Common myeloid progenitor, CD34-positive (primary cell): ENCODE measurements at regions not wholly inside any gene's neighbourhood (a gene's known extent, or its start where the extent isn't known, plus 50 kb on each side); places are given as distances from the start of the nearest gene placed in this dataset.

Experiments
- CTCF ChIA-PET: fragments of 350-600 bp; sonication (Branson Sonifier 250); formaldehyde crosslinking; loops from one replicate; lab custom pipeline; 2021; ENCODE audit warnings: antibody characterized with exemption; lab: Charles Lee
- POLR2A ChIA-PET: fragments of 350-600 bp; sonication (Branson Sonifier 250); formaldehyde crosslinking; loops from one replicate; lab custom pipeline; 2021; ENCODE audit warnings: antibody characterized with exemption; lab: Charles Lee
- DNase-seq, 3 donors: peaks; one replicate each; pipeline versions ENCODE4 v3.0.0 to v3.0.0-alpha.2; 2013
- H3K27ac ChIP-seq, 2 experiments: 1 replicate in 1 of 2; 2 replicates in 1 of 2; pipeline ENCODE4 v1.7.0; 2013; ENCODE audit warnings: inconsistent platforms in 2 of 2, low read length in 2 of 2, mild to moderate bottlenecking in 2 of 2, low read depth in 1 of 2, moderate library complexity in 1 of 2; ENCODE audit not compliant: severe bottlenecking in 2 of 2, insufficient read depth in 1 of 2, poor library complexity in 1 of 2
- H3K27me3 ChIP-seq, 5 experiments: replicated peaks in 2 of 5; 1 replicate in 3 of 5; 2 replicates in 2 of 5; pipeline versions ENCODE4 v1.6.1 to v1.7.0; 2013; ENCODE audit warnings: low read length in 4 of 5, mild to moderate bottlenecking in 2 of 5, moderate library complexity in 2 of 5, inconsistent platforms in 1 of 5; ENCODE audit not compliant: insufficient read depth in 5 of 5, control insufficient read depth in 4 of 5
- H3K36me3 ChIP-seq, 4 experiments: 1 replicate in 2 of 4; 2 replicates in 2 of 4; pipeline versions ENCODE4 v1.6.1 to v1.7.0; 2013; ENCODE audit warnings: low read length in 3 of 4, control low read depth in 1 of 4, mild to moderate bottlenecking in 1 of 4; ENCODE audit not compliant: control insufficient read depth in 4 of 4, insufficient read depth in 4 of 4
- H3K4me1 ChIP-seq, 4 experiments: 1 replicate in 3 of 4; 2 replicates in 1 of 4; pipeline versions ENCODE4 v1.6.1 to v1.7.1; 2013; ENCODE audit warnings: low read length in 3 of 4, mild to moderate bottlenecking in 3 of 4, control low read depth in 1 of 4, inconsistent platforms in 1 of 4, moderate library complexity in 1 of 4; ENCODE audit not compliant: control insufficient read depth in 4 of 4, insufficient read depth in 4 of 4; ENCODE audit errors: control extremely low read depth in 1 of 4
- H3K4me3 ChIP-seq, 7 experiments: 1 replicate in 4 of 7; 2 replicates in 3 of 7; pipeline versions ENCODE4 v1.5.1 to v1.7.0; 2013; ENCODE audit warnings: mild to moderate bottlenecking in 7 of 7, low read length in 6 of 7, moderate library complexity in 6 of 7, inconsistent platforms in 2 of 7, low read depth in 2 of 7, control low read depth in 1 of 7; ENCODE audit not compliant: insufficient read depth in 4 of 7, control insufficient read depth in 1 of 7; ENCODE audit errors: extremely low read depth in 1 of 7
- H3K9me3 ChIP-seq, 5 experiments: 1 replicate in 4 of 5; 2 replicates in 1 of 5; pipeline versions ENCODE4 v1.6.1 to v1.7.1; 2013; ENCODE audit warnings: low read length in 4 of 5, mild to moderate bottlenecking in 2 of 5, inconsistent platforms in 1 of 5, low read depth in 1 of 5, moderate library complexity in 1 of 5; ENCODE audit not compliant: control insufficient read depth in 4 of 5, insufficient read depth in 2 of 5; ENCODE audit errors: control extremely low read depth in 1 of 5
- WGBS: methylation state at CpG from one replicate; pipeline ENCODE4 v1.1.5; 2013; ENCODE audit not compliant: insufficient coverage; 5-methylcytosine and 5-hydroxymethylcytosine counted together

DNA sequence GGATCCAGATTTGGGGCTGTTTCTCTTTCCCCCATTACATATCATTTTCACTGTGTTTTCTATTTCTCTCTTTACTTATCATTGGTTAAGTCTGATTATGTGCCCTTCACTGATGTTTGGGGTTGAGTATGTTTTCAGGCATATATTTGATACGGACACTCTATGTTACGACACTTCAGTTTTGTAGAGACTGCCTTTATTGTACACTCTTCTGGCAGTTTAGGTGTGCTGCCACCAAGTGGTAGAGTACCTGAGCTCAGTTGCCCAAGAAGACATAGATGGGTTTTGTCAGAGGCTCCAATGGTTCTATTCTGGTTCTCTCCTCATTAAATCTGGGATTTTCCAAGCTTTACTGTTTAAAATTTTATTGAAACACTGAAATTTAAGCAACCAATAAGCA, 255.0 kb upstream of the ROPN1 start:
- peak in 2 of 3 donors; percentile 28 to 33 for DNase-seq
- Histone ChIP-seq H3K27ac (no peak overlapping the region), H3K36me3 (no peaks in the 10 kb centered on the region), H3K27me3 (peaks cover 0 to 5% (median 0%) of the 10 kb centered on the region in 5 experiments), H3K4me1 (peaks cover 0 to 36% (median 32%) of the 10 kb centered on the region in 4 experiments), H3K4me3 (no peak overlapping the region), H3K9me3 (no peaks in the 10 kb centered on the region)
- CTCF ChIA-PET, result interaction anchor here (1.2 kb wide), 1 partner anchor 14 kb away, joined by 6 read pairs; no protein-coding TSS in a partner anchor
- POLR2A ChIA-PET, result interaction anchor here (0.6 kb wide), 1 partner anchor 12 kb away, joined by 3 read pairs; no protein-coding TSS in a partner anchor
- WGBS, result 100% methylated on average over 2 of the region's 2 CpGs

DNA sequence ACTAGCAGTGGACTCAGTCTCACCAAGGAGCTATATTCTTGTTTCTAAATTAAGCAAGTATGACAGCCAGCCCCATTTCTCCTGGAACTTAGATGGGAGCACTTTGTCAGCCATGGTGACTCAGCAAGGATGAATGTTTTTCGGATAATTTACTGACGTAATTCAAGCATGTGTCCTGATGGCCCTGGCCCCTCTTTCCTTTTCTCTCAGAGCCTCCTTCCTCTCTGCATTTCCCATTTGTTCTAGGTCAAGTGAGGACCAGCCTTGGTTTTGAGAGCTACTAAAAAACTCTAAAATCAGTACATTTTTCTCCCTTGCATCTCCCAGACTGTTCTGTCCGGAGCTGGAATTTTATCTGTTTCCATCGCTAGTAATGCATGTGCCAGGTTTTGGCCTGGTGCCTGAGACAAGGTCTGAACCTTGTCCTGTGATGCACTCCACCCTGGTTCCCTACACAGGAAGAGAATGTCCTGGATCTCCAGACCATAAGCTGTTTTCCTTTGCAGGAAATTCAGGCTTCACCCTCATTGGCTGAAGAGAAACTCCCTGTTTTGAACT, 256.6 kb upstream of the ROPN1 start:
- Histone ChIP-seq H3K27me3 (peaks cover 0 to 14% (median 1%) of the 10 kb centered on the region in 5 experiments), H3K27ac (no peak overlapping the region), H3K36me3 (no peaks in the 10 kb centered on the region), H3K4me3 (no peak overlapping the region), H3K9me3 (no peaks in the 10 kb centered on the region), H3K4me1 (peaks cover 0 to 39% (median 33%) of the 10 kb centered on the region in 4 experiments)
- CTCF ChIA-PET, result interaction anchor here (1.0 kb wide), 1 partner anchor 9 kb away, joined by 5 read pairs; no protein-coding TSS in a partner anchor
- POLR2A ChIA-PET, result no interaction called here
- 45% methylated on average over 4 of the region's 4 CpGs for WGBS
- peak in 2 of 3 donors; percentile 31 to 35 for DNase-seq

DNA sequence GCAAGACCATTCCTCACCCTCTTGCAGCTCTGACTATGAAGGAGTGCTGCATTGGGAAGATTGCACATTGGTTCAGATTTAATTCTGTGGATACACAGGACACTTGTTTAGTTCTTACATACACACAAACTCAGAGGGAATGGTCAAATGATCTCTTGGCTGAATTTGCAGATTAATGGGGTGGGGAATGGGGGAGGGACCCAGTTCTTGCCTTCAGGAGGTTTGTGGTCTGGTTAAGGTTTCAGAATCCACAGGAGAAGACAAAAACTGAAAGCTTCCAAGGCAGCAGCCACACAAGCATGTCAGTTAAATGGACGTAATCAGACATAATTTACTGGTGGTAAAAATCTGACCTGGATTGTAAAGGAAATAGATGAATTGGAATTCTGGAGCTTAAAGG, 257.1 kb upstream of the ROPN1 start:
- WGBS, result 63% methylated on average over 1 of the region's 1 CpG
- Histone ChIP-seq H3K4me3 (no peak overlapping the region), H3K27ac (no peak overlapping the region), H3K9me3 (no peaks in the 10 kb centered on the region), H3K27me3 (peaks cover 0 to 15% (median 4%) of the 10 kb centered on the region in 5 experiments), H3K36me3 (no peaks in the 10 kb centered on the region), H3K4me1 (peaks cover 0 to 39% (median 33%) of the 10 kb centered on the region in 4 experiments)
- no peak for DNase-seq
- POLR2A ChIA-PET, result interaction anchor here (0.6 kb wide), 1 partner anchor 96 kb away, joined by 5 read pairs; no protein-coding TSS in a partner anchor
- CTCF ChIA-PET, result interaction anchor here (1.0 kb wide), 1 partner anchor 9 kb away, joined by 5 read pairs; no protein-coding TSS in a partner anchor

DNA sequence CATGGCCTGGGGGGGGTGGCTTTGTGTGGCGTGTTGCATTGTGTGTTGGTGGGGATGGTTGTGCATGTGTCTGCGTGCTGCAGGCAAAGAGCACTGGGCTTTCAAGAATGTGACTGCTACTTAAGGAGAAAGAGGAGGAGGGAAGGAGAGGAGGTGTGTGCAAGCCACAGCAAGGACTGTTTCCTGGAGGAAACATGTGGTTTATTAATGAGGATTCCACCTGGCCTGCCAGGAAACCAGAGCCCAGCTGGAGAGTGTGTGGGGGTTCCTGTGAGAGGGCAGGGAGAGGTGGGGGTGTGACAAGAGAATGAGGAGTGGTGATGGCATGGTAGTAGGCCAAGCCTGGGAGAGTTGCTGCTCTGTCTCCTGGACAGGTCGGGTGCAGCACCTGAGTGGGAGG, 258.1 kb upstream of the ROPN1 start:
- no peaks in the 10 kb centered on the region for H3K36me3 ChIP-seq
- H3K27me3 ChIP-seq, result peaks cover 0 to 15% (median 4%) of the 10 kb centered on the region in 5 experiments
- H3K27ac ChIP-seq, result no peak overlapping the region
- DNase-seq, result peak; percentile 56 to 90 (median 84)
- ChIA-PET CTCF (interaction anchor here (1.4 kb wide), 1 partner anchor 11 kb away, joined by 3 read pairs; no protein-coding TSS in a partner anchor), POLR2A (no interaction called here)
- peaks cover 0 to 39% (median 33%) of the 10 kb centered on the region in 4 experiments for H3K4me1 ChIP-seq
- WGBS, result 17% methylated on average over 1 of the region's 3 CpGs
- H3K9me3 ChIP-seq, result no peaks in the 10 kb centered on the region
- H3K4me3 ChIP-seq, result peak overlapping the region in 3 of 7 experiments; percentile 15 to 43 (median 42)

DNA sequence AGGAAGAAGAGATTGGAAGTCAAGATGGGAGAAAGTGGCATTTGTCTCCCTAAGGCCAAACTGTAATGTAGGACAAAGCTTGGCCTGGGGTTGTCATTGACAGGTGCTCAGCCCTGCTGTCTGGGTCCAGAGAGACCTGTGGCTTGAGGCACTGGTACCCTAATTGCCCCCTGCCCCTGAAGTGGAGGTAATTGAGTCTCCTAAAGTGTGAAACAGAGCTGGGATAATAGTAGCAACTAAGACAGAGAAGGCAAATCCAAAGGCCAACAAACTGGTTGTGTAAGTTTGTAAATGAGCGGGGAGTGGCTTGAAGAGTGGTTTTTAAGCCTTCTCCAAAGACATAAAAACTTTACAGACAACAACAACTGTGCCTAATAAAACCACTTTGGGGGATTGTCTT, 264.2 kb upstream of the ROPN1 start:
- Histone ChIP-seq H3K27me3 (peaks cover 0 to 10% (median 0%) of the 10 kb centered on the region in 5 experiments), H3K9me3 (no peaks in the 10 kb centered on the region), H3K4me3 (no peak overlapping the region), H3K4me1 (peaks cover 0 to 35% (median 15%) of the 10 kb centered on the region in 4 experiments), H3K27ac (no peak overlapping the region), H3K36me3 (no peaks in the 10 kb centered on the region)
- ChIA-PET POLR2A (no interaction called here), CTCF (no interaction called here)
- no CpG with 5 or more reads among the region's 1 CpG for WGBS
- DNase-seq, result no peak

DNA sequence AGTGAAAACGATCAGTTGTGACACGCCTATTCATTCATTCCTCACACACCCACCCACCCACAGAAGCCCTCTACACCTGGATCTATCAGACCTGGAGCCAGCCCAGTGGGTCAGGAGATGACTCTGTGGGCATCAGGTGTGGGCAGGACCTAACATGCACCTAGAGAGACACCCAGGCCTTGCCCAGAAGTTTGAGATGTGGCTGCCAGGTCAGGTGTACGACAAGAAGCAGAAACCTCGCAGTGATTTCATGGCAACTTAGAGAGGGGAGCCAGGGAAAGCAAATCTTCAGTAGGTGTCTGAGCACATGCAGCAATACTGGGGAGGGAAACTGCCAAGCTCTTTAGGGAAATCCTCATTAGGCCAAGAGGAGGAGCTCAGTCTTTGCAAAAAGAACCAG, 264.7 kb upstream of the ROPN1 start:
- POLR2A ChIA-PET, result no interaction called here
- Histone ChIP-seq H3K4me3 (no peak overlapping the region), H3K36me3 (no peaks in the 10 kb centered on the region), H3K27ac (no peak overlapping the region), H3K27me3 (peaks cover 0 to 10% (median 0%) of the 10 kb centered on the region in 5 experiments), H3K9me3 (no peaks in the 10 kb centered on the region), H3K4me1 (peaks cover 0 to 32% (median 15%) of the 10 kb centered on the region in 4 experiments)
- 96% methylated on average over 4 of the region's 4 CpGs for WGBS
- no peak for DNase-seq
- CTCF ChIA-PET, result interaction anchor here (1.1 kb wide), 1 partner anchor 10 kb away, joined by 3 read pairs; no protein-coding TSS in a partner anchor

DNA sequence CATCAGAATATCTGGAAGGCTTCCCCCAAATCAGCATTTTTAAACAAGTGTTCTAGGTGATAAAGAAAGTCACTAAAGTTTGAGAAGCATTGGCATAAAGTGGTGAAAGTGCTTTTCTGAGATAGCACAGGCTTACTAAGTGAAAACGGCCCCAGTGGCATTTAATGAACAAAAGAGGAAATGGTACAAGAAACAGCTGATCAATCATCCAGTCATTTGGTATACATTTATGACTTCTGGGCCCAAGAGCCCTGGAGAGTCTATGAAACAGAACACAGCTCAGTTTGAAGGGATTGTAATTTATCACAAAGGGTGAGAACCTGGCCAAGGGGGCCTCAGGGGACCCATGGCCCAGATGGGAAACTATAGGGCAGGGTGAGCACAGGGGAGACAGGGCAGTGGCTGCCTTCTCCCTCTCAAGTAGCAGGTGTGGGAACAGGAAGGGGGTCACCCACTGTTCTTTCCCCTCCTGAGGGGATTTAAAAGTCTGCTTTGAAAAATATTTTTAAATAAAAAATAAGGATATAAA, 265.5 kb upstream of the ROPN1 start:
- Histone ChIP-seq H3K27ac (no peak overlapping the region), H3K36me3 (no peaks in the 10 kb centered on the region), H3K27me3 (peaks cover 0 to 10% (median 0%) of the 10 kb centered on the region in 5 experiments), H3K4me1 (peaks cover 0 to 30% (median 13%) of the 10 kb centered on the region in 4 experiments), H3K9me3 (no peaks in the 10 kb centered on the region), H3K4me3 (no peak overlapping the region)
- POLR2A ChIA-PET, result no interaction called here
- DNase-seq, result peak in 2 of 3 donors; percentile 60 to 77
- WGBS, result 0% methylated on average over 1 of the region's 1 CpG
- CTCF ChIA-PET, result interaction anchor here (1.1 kb wide), 1 partner anchor 9 kb away, joined by 3 read pairs; no protein-coding TSS in a partner anchor
